ENCODE measurements at regions not wholly inside any gene's neighbourhood (a gene's known extent, or its start where the extent isn't known, plus 50 kb on each side); places are given as distances from the start of the nearest gene placed in this dataset.
"Not testable (repeated sequence)": the region's sequence is repeated elsewhere in the genome, so short reads cannot be mapped to it uniquely, and the experiment has no call there.

DNA sequence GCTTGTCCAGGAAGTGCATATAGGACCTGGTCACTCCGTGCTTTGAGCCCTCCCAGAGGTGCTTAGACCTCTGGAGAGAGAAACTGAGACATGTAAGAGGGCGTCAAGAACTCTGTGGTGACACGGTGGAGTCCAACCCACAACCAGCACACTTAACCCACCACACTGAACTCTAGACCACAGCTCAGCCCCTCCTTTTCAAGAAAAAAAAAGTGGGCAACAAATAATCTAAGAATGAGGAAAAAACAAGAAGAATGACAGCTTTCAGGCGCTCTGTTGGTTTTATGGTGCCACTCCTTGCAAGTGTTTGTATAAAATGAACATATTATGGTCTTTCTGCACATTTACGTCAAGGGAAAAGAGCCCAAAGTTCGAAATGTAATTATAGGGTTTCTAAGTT lies 50.2 kb upstream of the SNAPC3 start:
- Histone ChIP-seq H3K27ac (peak overlapping the region; percentile 75 to 82 (median 80)), H3K36me3 (no peaks in the 10 kb centered on the region), H3K4me3 (no peak overlapping the region), H3K4me1 (peaks cover 17 to 40% (median 34%) of the 10 kb centered on the region in 4 donors), H3K27me3 (no peaks in the 10 kb centered on the region), H3K9me3 (no peaks in the 10 kb centered on the region)
- in situ Hi-C loops (cut with MboI; ENCODE audit: low pct_ligation_motif_present in 1 of 4, low pct_unique_long_range_greater_than_20kb in 1 of 4, low sequenced_read_pairs in 3 of 4) (no loop called here), intact Hi-C loops (cut with DNase I; ENCODE audit: low total_unique reads) (no loop called here)
- no peak for DNase-seq
- WGBS, 2 donors (ENCODE audit: low coverage in 1 of 2): 40 to 78% methylated on average over 3 to 6 of the region's 6 CpGs
- TF ChIP-seq POLR2A (IDR thresholded peaks at IDR 0.05) (no peak), CTCF (IDR thresholded peaks at IDR 0.05) (no peak), POLR2AphosphoS5 (IDR thresholded peaks at IDR 0.05) (no peak), EP300 (IDR thresholded peaks at IDR 0.05; ENCODE audit: low read depth) (no peak)

GRCh38 chr9:15371448-15371845 lies 51.2 kb upstream of the SNAPC3 start:
- TF ChIP-seq POLR2A (IDR thresholded peaks at IDR 0.05) (no peak), POLR2AphosphoS5 (IDR thresholded peaks at IDR 0.05) (no peak), EP300 (IDR thresholded peaks at IDR 0.05; ENCODE audit: low read depth) (no peak), CTCF (IDR thresholded peaks at IDR 0.05) (no peak)
- intact Hi-C loops (cut with DNase I; ENCODE audit: low total_unique reads): no loop called here

DNA sequence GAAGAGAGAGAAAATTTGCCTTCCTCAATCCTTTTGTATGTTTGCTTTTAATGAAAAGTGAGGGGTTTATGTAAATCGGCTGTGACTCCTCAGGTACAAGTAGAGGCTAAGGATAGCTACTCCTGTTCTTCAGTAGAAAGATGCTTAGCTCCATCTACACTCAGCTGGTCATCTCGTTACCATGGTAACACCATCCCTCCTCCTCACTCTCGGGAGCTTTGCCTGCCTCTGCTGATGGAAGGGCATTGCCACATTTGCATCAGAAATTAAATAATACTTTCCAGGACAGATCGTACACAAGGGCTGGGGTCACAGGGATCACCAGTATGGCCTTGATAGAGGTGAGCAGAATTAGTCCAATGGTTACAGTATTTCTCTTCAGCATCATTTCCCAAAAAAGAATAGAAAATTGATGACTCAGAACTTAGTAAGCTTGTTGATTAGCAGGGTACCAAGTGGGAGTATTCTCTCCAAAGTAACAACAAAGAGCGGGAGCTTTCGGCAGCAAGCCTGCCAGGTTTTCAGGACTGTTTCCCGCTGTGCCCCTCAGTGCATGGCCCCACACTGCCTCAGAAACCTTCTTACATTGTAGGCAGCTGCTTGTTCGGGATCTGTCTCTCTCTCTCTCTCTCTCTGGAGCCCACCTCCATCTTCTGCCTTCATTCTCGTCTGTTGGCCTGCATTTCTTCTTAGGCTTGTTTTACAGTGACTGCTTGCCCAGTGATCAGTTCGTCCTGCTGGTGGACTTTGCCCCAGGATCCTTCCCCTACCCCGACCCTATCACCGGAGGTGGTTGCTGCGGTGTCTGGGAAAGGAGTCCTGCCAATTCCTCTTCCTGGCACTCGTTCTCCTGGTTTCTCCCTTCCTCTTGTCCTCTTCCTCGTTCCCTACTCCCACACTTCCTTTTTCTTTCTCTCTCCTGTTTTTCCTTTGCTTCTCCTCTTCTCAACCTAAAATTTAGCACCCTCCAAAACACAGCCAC lies 51.9 kb upstream of the SNAPC3 start:
- TF ChIP-seq EP300 (IDR thresholded peaks at IDR 0.05; ENCODE audit: low read depth): no peak
- no peak for DNase-seq
- 52 to 73% methylated on average over 7 to 15 of the region's 15 CpGs for WGBS, 2 donors (ENCODE audit: low coverage in 1 of 2)

More at GRCh38 chr9:15371448-15371845, 51.2 kb upstream of the SNAPC3 start:
- no peaks in the 10 kb centered on the region for H3K27me3 ChIP-seq
- WGBS, 2 donors (ENCODE audit: low coverage in 1 of 2): 77 to 100% methylated on average over 3 to 6 of the region's 6 CpGs
- H3K4me3 ChIP-seq: no peak overlapping the region
- peaks cover 17 to 40% (median 34%) of the 10 kb centered on the region in 4 donors for H3K4me1 ChIP-seq
- no peaks in the 10 kb centered on the region for H3K9me3 ChIP-seq
- H3K36me3 ChIP-seq: no peaks in the 10 kb centered on the region
- no peak for DNase-seq
- in situ Hi-C loops (cut with MboI; ENCODE audit: low pct_ligation_motif_present in 1 of 4, low pct_unique_long_range_greater_than_20kb in 1 of 4, low sequenced_read_pairs in 3 of 4): no loop called here
- H3K27ac ChIP-seq: peak overlapping the region; percentile 75 to 82 (median 80)

DNA sequence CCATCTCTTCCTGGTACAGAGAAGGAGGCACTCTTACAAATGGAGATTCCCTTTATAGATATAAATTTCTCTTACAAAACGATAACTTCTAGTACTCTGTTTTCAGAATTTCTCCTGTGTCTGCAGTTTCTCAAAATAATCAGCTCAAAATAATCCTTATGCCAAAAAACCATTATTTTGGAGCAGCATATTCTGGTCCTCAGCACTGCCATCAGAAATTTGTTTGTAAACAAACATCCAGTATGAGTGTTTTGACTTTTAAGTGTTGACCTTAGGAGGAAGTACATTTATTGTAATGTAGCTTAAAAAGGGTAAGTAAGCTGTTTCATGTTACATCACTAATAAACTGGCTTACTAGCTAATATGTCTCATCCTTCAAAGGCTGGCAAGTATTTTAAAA lies 52.8 kb upstream of the SNAPC3 start:
- DNase-seq: no peak
- in situ Hi-C loops (cut with MboI; ENCODE audit: low pct_ligation_motif_present in 1 of 4, low pct_unique_long_range_greater_than_20kb in 1 of 4, low sequenced_read_pairs in 3 of 4): no loop called here
- Histone ChIP-seq H3K27me3 (no peaks in the 10 kb centered on the region), H3K4me3 (no peak overlapping the region), H3K36me3 (no peaks in the 10 kb centered on the region), H3K9me3 (no peaks in the 10 kb centered on the region), H3K27ac (no peak overlapping the region), H3K4me1 (peaks cover 17 to 40% (median 33%) of the 10 kb centered on the region in 4 donors)
- TF ChIP-seq EP300 (IDR thresholded peaks at IDR 0.05; ENCODE audit: low read depth) (no peak), POLR2A (IDR thresholded peaks at IDR 0.05) (no peak)
- intact Hi-C loops (cut with DNase I; ENCODE audit: low total_unique reads): no loop called here
- 67 to 92% methylated on average over 1 of the region's 1 CpG for WGBS, 2 donors (ENCODE audit: low coverage in 1 of 2)

More for the DNA sequence above, 51.9 kb upstream of the SNAPC3 start:
- Histone ChIP-seq H3K27me3 (no peaks in the 10 kb centered on the region), H3K4me1 (peaks cover 17 to 40% (median 34%) of the 10 kb centered on the region in 4 donors), H3K27ac (peak overlapping the region in 2 of 4 donors; percentile 75 to 80), H3K9me3 (no peaks in the 10 kb centered on the region), H3K36me3 (no peaks in the 10 kb centered on the region), H3K4me3 (no peak overlapping the region)
- intact Hi-C loops (cut with DNase I; ENCODE audit: low total_unique reads) (no loop called here), in situ Hi-C loops (cut with MboI; ENCODE audit: low pct_ligation_motif_present in 1 of 4, low pct_unique_long_range_greater_than_20kb in 1 of 4, low sequenced_read_pairs in 3 of 4) (no loop called here)

GRCh38 chr9:15369238-15369637 lies 53.4 kb upstream of the SNAPC3 start:
- no peak for DNase-seq
- intact Hi-C loops (cut with DNase I; ENCODE audit: low total_unique reads) (no loop called here), in situ Hi-C loops (cut with MboI; ENCODE audit: low pct_ligation_motif_present in 1 of 4, low pct_unique_long_range_greater_than_20kb in 1 of 4, low sequenced_read_pairs in 3 of 4) (no loop called here)
- peaks cover 14 to 35% (median 26%) of the 10 kb centered on the region in 4 donors for H3K4me1 ChIP-seq
- no peaks in the 10 kb centered on the region for H3K9me3 ChIP-seq
- H3K27me3 ChIP-seq: no peaks in the 10 kb centered on the region
- no peak for TF ChIP-seq EP300 (IDR thresholded peaks at IDR 0.05; ENCODE audit: low read depth)
- no peaks in the 10 kb centered on the region for H3K36me3 ChIP-seq
- H3K27ac ChIP-seq: no peak overlapping the region
- H3K4me3 ChIP-seq: no peak overlapping the region

DNA sequence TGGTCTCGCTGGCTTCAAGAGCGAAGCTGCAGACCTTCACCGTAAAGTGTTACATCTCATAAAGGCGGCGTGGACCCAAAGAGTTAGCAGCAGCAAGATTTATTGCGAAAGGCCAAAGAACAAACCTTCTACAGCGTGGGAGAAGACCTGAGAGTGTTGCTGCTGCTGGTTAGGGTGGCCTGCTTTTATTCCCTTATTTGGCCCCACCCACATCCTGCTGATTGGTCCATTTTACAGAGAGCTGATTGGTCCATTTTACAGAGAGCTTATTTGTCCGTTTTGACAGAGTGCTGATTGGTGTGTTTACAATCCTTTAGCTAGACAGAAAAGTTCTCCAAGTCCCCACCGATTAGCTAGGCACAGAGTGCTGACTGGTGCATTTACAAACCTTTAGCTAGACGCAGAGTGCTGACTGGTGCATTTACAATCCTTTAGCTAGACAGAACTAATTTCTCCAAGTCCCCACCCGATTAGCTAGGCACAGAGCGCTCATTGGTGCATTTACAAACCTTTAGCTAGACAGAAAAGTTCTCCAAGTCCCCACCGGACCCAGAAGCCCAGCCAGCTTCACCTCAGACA lies 57.6 kb upstream of the SNAPC3 start:
- DNase-seq; H3K4me3 ChIP-seq; intact Hi-C loops (cut with DNase I; ENCODE audit: low total_unique reads); H3K27ac ChIP-seq; H3K36me3 ChIP-seq; H3K27me3 ChIP-seq; H3K4me1 ChIP-seq; in situ Hi-C loops (cut with MboI; ENCODE audit: low pct_ligation_motif_present in 1 of 4, low pct_unique_long_range_greater_than_20kb in 1 of 4, low sequenced_read_pairs in 3 of 4); H3K9me3 ChIP-seq: not testable (repeated sequence)
- WGBS, 2 donors (ENCODE audit: low coverage in 1 of 2): 79% methylated on average over 13 of the region's 13 CpGs; no CpG with 5 or more reads in 1 of the 2 donors
